K562 (cell line): ENCODE measurements at regions not wholly inside any gene's neighbourhood (a gene's known extent, or its start where the extent isn't known, plus 50 kb on each side); places are given as distances from the start of the nearest gene placed in this dataset.

Experiments used
- ATAC-seq: fragments of 200-7000 bp; cut with Tn5 transposase; 3 replicates; pipeline ENCODE4 v1.9.1; 2020; ENCODE audit warnings: moderate library complexity
- BruUV-seq: library from RNA; stranded (reverse); fragments of 400-500 nt; replicated peaks from 2 replicates; lab custom pipeline; 2021; lab: Mats Ljungman, UMichigan
- CTCF ChIA-PET: fragments of 300-600 bp; formaldehyde crosslinking; extraction: SDS; loops from one replicate; lab custom pipeline; 2021; ENCODE audit warnings: low intra/inter-chr PET ratio; lab: Yijun Ruan, JAX
- POLR2A ChIA-PET: fragments of 300-600, 350-650 bp; sonication (Branson Sonifier 250); formaldehyde crosslinking; extraction: SDS; loops from one replicate; lab custom pipeline; 2021; ENCODE audit warnings: antibody characterized with exemption, inconsistent platforms; lab: Yijun Ruan, JAX
- DNase-seq, 4 experiments: peaks; one replicate each; pipeline versions ENCODE4 v3.0.0 to v3.0.0-alpha.2; 2011 to 2018; ENCODE audit warnings: low spot score in 3 of 4, mixed read lengths in 3 of 4; ENCODE audit errors: extremely low read depth in 1 of 4
- FAIRE-seq: peaks from 2 replicates; lab custom pipeline; 2011; peaks lifted over from hg19 to GRCh38; lab: Jason Lieb, UNC
- H2AFZ ChIP-seq: 2 replicates; pipeline ENCODE4 v1.6.0; 2011; ENCODE audit warnings: low read depth, low read length, control low read depth, inconsistent platforms
- H3K27ac ChIP-seq: fragments of 200-600 bp; 3 replicates; pipeline ENCODE4 v1.8.0; 2011; ENCODE audit warnings: low read depth, mild to moderate bottlenecking, control low read depth, inconsistent platforms, low read length, moderate library complexity, mixed read lengths; ENCODE audit errors: extremely low read depth
- H3K27me3 ChIP-seq, 2 experiments: fragments of 300-600 bp in 1 of 2; 2 replicates in 1 of 2; 3 replicates in 1 of 2; pipeline versions ENCODE4 v1.6.0 to v1.8.0; 2011; ENCODE audit warnings: inconsistent platforms in 2 of 2, low read length in 2 of 2, mild to moderate bottlenecking in 1 of 2, mixed read lengths in 1 of 2, moderate library complexity in 1 of 2; ENCODE audit not compliant: control insufficient read depth in 2 of 2, insufficient read depth in 2 of 2
- H3K36me3 ChIP-seq: fragments of 300-600 bp; 3 replicates; pipeline ENCODE4 v1.8.0; 2011; ENCODE audit warnings: mild to moderate bottlenecking, low read length, inconsistent platforms; ENCODE audit not compliant: control insufficient read depth, insufficient read depth
- H3K4me1 ChIP-seq, 2 experiments: fragments of 200-600 bp in 1 of 2; replicated peaks in 1 of 2; 2 replicates in 1 of 2; 3 replicates in 1 of 2; pipeline versions ENCODE4 v1.5.1 to v1.8.0; 2011; ENCODE audit warnings: inconsistent platforms in 2 of 2, low read length in 2 of 2, mild to moderate bottlenecking in 1 of 2, mixed read lengths in 1 of 2, moderate library complexity in 1 of 2; ENCODE audit not compliant: control insufficient read depth in 2 of 2, insufficient read depth in 2 of 2
- H3K4me2 ChIP-seq: 2 replicates; pipeline ENCODE4 v1.6.1; 2011; ENCODE audit warnings: low read length, control low read depth, inconsistent platforms, mixed read lengths; ENCODE audit not compliant: insufficient read depth
- H3K4me3 ChIP-seq: fragments of 200-600 bp; sonication (generic), shearing (Covaris generic); 2 replicates; pipeline ENCODE4 v1.5.1; 2016; ENCODE audit warnings: control low read depth, inconsistent platforms
- H3K79me2 ChIP-seq: fragments of 200-600 bp; 3 replicates; pipeline ENCODE4 v1.8.0; 2011; ENCODE audit warnings: low read length, inconsistent platforms; ENCODE audit not compliant: control insufficient read depth, insufficient read depth
- H3K9ac ChIP-seq, 2 experiments: 2 replicates each; pipeline versions ENCODE4 v1.6.0 to v1.6.1; 2011; ENCODE audit warnings: low read depth in 2 of 2, low read length in 2 of 2, control low read depth in 1 of 2, inconsistent platforms in 1 of 2, mild to moderate bottlenecking in 1 of 2, mixed read lengths in 1 of 2; ENCODE audit not compliant: insufficient read depth in 1 of 2
- H3K9me1 ChIP-seq: one replicate; pipeline ENCODE4 v1.6.0; 2011; ENCODE audit warnings: inconsistent platforms, mild to moderate bottlenecking, low read length, moderate library complexity; ENCODE audit not compliant: control insufficient read depth, insufficient read depth
- H3K9me3 ChIP-seq: replicated peaks from 2 replicates; pipeline ENCODE4 v1.5.1; 2011; ENCODE audit warnings: low read depth, low read length, inconsistent platforms; ENCODE audit not compliant: control insufficient read depth, insufficient read depth
- H4K20me1 ChIP-seq: replicated peaks from 2 replicates; pipeline ENCODE4 v1.6.1; 2011; ENCODE audit warnings: low read length, inconsistent platforms, mixed read lengths; ENCODE audit not compliant: control insufficient read depth, insufficient read depth
- ARID1B ChIP-seq: fragments of 450-650 bp; IDR thresholded peaks from 2 replicates; pipeline ENCODE4 v1.6.1; 2016; ENCODE audit warnings: antibody characterized with exemption, mild to moderate bottlenecking, inconsistent platforms
- ELF2 ChIP-seq: fragments of 250-450 bp; sonication (Bioruptor Pico); IDR thresholded peaks from 2 replicates; pipeline ENCODE4 v1.5.0; 2021; ENCODE audit warnings: mild to moderate bottlenecking
- ELF4 ChIP-seq: fragments of 450-650 bp; formaldehyde crosslinking; IDR thresholded peaks from 2 replicates; pipeline ENCODE4 v1.4.0; 2022; ENCODE audit warnings: missing genetic modification characterization
- EZH2 ChIP-seq: IDR thresholded peaks from 2 replicates; pipeline ENCODE4 v1.6.1; 2012; ENCODE audit warnings: low read depth, mild to moderate bottlenecking, inconsistent platforms, low read length, borderline replicate concordance
- ZNF184 ChIP-seq: sonication (generic); formaldehyde crosslinking; IDR thresholded peaks from 2 replicates; pipeline ENCODE4 v1.5.0; 2020; ENCODE audit warnings: missing genetic modification reagents
- ZSCAN29 ChIP-seq: fragments of 450-650 bp; IDR thresholded peaks from 2 replicates; pipeline ENCODE4 v1.6.1; 2017
- WGBS: fragments of 100-300 bp; shearing (Covaris generic); methylation state at CpG from one replicate; pipeline ENCODE4 v1.1.6; 2016; ENCODE audit warnings: low coverage, mixed read lengths; ENCODE audit not compliant: insufficient coverage; ENCODE audit errors: missing lambda C conversion rate; 5-methylcytosine and 5-hydroxymethylcytosine counted together
- in situ Hi-C: fragments of 300-500 bp; cut with MboI; formaldehyde crosslinking; loops from 4 replicates; pipeline ENCODE4 v1.15.0; 2018; ENCODE audit warnings: inconsistent platforms, mixed read lengths
- intact Hi-C: fragments of 100-400 bp; cut with micrococcal nuclease; formaldehyde crosslinking; loops from 2 replicates; pipeline ENCODE4 v1.14.2; 2022
- TF ChIP-seq, protein P1 (sequence below): fragments of 450-650 bp; formaldehyde crosslinking; IDR thresholded peaks from 2 replicates; pipeline ENCODE4 v1.4.0; 2022; ENCODE audit warnings: missing genetic modification characterization
- TF ChIP-seq, protein P2 (sequence below): sonication (generic); formaldehyde crosslinking; IDR thresholded peaks from 2 replicates; pipeline ENCODE4 v1.8.1; 2023; ENCODE audit warnings: mild to moderate bottlenecking, missing genetic modification reagents
- TF ChIP-seq, protein P3 (sequence below): fragments of 450-650 bp; IDR thresholded peaks from 2 replicates; pipeline ENCODE4 v1.6.1; 2016; ENCODE audit warnings: antibody characterized with exemption
- TF ChIP-seq, protein P4 (sequence below): sonication (generic); formaldehyde crosslinking; IDR thresholded peaks from 2 replicates; pipeline ENCODE4 v1.8.0; 2022; ENCODE audit warnings: mild to moderate bottlenecking, low read depth, missing genetic modification reagents
- TF ChIP-seq, protein P5 (sequence below): fragments of 250-450 bp; sonication (Bioruptor Pico); IDR thresholded peaks from 2 replicates; pipeline ENCODE4 v1.5.0; 2021; ENCODE audit warnings: mild to moderate bottlenecking, moderate library complexity

DNA sequence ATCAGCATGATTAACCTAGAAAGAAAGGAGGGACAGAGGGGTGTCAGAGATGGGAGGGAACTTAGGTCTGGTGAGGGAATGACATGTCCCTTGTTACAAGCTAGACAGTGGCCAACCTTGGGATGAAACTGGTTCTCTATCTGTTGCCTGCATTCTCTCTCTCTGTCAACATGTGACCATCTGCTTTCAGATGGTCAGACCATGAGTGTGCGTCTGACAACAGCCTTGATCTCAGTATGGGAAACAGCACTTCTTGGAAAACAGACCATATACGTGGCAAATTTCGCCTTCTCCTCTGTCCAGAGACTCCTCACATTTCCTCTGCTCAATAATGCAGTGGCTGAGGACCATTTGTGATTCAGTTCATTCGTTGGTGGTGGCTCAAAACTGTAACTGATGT lies 845.9 kb downstream of the TYW1 start:
- no peak for TF ChIP-seq ARID1B
- TF ChIP-seq, protein P1, sequence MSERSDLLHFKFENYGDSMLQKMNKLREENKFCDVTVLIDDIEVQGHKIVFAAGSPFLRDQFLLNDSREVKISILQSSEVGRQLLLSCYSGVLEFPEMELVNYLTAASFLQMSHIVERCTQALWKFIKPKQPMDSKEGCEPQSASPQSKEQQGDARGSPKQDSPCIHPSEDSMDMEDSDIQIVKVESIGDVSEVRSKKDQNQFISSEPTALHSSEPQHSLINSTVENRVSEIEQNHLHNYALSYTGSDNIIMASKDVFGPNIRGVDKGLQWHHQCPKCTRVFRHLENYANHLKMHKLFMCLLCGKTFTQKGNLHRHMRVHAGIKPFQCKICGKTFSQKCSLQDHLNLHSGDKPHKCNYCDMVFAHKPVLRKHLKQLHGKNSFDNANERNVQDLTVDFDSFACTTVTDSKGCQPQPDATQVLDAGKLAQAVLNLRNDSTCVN: no peak
- TF ChIP-seq EZH2: no peak
- TF ChIP-seq, protein P2, sequence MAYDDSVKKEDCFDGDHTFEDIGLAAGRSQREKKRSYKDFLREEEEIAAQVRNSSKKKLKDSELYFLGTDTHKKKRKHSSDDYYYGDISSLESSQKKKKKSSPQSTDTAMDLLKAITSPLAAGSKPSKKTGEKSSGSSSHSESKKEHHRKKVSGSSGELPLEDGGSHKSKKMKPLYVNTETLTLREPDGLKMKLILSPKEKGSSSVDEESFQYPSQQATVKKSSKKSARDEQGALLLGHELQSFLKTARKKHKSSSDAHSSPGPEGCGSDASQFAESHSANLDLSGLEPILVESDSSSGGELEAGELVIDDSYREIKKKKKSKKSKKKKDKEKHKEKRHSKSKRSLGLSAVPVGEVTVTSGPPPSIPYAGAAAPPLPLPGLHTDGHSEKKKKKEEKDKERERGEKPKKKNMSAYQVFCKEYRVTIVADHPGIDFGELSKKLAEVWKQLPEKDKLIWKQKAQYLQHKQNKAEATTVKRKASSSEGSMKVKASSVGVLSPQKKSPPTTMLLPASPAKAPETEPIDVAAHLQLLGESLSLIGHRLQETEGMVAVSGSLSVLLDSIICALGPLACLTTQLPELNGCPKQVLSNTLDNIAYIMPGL (CRISPR knock-in tag): no peak
- TF ChIP-seq, protein P3, sequence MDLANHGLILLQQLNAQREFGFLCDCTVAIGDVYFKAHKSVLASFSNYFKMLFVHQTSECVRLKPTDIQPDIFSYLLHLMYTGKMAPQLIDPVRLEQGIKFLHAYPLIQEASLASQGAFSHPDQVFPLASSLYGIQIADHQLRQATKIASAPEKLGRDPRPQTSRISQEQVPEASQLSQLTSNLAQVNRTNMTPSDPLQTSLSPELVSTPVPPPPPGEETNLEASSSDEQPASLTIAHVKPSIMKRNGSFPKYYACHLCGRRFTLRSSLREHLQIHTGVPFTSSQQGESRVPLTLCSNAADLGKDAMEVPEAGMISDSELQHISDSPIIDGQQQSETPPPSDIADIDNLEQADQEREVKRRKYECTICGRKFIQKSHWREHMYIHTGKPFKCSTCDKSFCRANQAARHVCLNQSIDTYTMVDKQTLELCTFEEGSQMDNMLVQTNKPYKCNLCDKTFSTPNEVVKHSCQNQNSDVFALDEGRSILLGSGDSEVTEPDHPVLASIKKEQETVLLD: no peak
- no peak for TF ChIP-seq ZSCAN29
- no peak for TF ChIP-seq ELF4 (CRISPR knock-in tag)
- TF ChIP-seq ELF2 (CRISPR knock-in tag): no peak
- TF ChIP-seq, protein P4, sequence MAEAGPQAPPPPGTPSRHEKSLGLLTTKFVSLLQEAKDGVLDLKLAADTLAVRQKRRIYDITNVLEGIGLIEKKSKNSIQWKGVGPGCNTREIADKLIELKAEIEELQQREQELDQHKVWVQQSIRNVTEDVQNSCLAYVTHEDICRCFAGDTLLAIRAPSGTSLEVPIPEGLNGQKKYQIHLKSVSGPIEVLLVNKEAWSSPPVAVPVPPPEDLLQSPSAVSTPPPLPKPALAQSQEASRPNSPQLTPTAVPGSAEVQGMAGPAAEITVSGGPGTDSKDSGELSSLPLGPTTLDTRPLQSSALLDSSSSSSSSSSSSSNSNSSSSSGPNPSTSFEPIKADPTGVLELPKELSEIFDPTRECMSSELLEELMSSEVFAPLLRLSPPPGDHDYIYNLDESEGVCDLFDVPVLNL (CRISPR knock-in tag): no peak
- no peak for TF ChIP-seq ZNF184 (CRISPR knock-in tag)
- TF ChIP-seq, protein P5, sequence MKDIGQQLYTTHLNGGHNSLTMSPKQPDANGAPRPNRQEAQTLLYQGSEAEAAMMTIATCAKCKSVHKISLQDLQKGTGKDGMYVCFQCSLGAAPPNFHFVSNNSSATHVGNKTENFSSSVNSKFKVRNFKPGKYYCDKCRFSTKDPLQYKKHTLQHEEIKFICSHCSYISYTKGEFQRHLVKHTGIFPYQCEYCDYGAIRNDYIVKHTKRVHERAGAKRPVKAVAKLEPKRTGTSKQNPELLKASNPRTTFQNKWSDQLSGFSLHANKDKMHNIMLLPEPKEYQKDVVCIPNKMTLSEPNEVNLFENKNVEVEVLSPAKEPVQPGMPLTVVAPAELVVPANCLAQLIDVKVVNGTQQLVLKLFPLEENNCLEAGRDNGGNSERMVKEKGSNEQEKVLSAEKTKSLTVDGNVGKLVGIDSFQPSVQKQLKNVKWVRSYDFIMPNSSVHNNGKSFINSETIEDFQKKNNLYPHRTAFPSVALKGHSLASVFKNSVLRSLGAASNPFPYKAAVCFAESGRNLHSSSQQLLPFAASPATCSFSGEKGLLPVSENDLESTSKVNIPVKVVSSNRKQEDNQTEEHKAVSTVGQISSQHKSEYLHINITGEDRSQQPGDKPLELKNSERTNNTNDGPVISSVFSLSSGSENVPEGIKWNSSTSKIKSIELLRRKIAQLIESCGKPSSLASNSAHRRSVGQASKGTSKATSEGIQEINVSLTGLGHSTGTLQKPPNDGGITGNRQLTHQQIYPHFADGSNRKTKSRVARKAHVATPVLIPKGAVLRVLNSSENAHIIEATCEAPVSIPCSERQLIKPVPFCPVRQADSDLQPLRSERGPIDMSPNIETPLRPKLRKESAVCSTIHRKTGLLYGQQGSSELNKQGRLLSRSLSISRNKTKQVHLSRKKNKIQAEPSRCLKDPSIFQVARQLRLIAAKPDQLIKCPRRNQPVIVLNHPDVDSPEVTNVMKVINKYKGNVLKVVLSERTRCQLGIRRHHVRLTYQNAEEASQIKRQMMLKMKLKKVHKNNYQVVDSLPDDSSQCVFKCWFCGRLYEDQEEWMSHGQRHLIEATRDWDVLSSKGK (CRISPR knock-in tag): no peak
- Histone ChIP-seq H4K20me1 (no peaks in the 10 kb centered on the region), H3K4me1 (no peaks in the 10 kb centered on the region), H3K36me3 (no peaks in the 10 kb centered on the region), H3K27ac (no peak overlapping the region), H3K79me2 (no peaks in the 10 kb centered on the region), H3K9ac (no peak overlapping the region), H3K27me3 (peaks cover 0 to 4% of the 10 kb centered on the region in 2 experiments; a peak in 1 of 5 replicates), H3K4me3 (no peak overlapping the region), H3K9me3 (no peaks in the 10 kb centered on the region), H3K9me1 (no peaks in the 10 kb centered on the region), H3K4me2 (no peak overlapping the region), H2AFZ (no peak overlapping the region)
- ATAC-seq: no peak
- no TSS peak for BruUV-seq
- ChIA-PET CTCF (no interaction called here), POLR2A (no interaction called here)
- in situ Hi-C loops: no loop called here
- 0% methylated on average over 4 of the region's 4 CpGs for whole genome bisulfite sequencing
- intact Hi-C loops: no loop called here
- no peak for DNase-seq
- FAIRE-seq: no peak
